Right kidney (tissue), 1 donor: ENCODE measurements at regions not wholly inside any gene's neighbourhood (a gene's known extent, or its start where the extent isn't known, plus 50 kb on each side); places are given as distances from the start of the nearest gene placed in this dataset.

Experiments
- DNase-seq: peaks from one replicate; pipeline ENCODE4 v3.0.0-alpha.2; 2016

GRCh38 chrX:109931677-109932076, 71.2 kb upstream of the TMEM164 start:
- no peak for DNase-seq

- DNase-seq: no peak
These were observed 68.5 kb upstream of the TMEM164 start for GRCh38 chrX:109934434-109934833.

- no peak for DNase-seq
These were observed 68.0 kb upstream of the TMEM164 start for GRCh38 chrX:109934935-109935334.

- no peak for DNase-seq
These were observed 66.8 kb upstream of the TMEM164 start for GRCh38 chrX:109936114-109936513.

GRCh38 chrX:109936598-109936997, 66.3 kb upstream of the TMEM164 start:
- no peak for DNase-seq

- DNase-seq: no peak
These were observed 63.4 kb upstream of the TMEM164 start for GRCh38 chrX:109939498-109939897.

- no peak for DNase-seq
These were observed 62.5 kb upstream of the TMEM164 start for GRCh38 chrX:109940411-109940810.

GRCh38 chrX:109943092-109943739, 59.7 kb upstream of the TMEM164 start:
- DNase-seq: no peak

- no peak for DNase-seq
These were observed 59.2 kb upstream of the TMEM164 start for GRCh38 chrX:109943740-109944092.

GRCh38 chrX:109952050-109952449, 50.9 kb upstream of the TMEM164 start:
- no peak for DNase-seq

GRCh38 chrX:109952985-109953905, 49.7 kb upstream of the TMEM164 start:
- no peak for DNase-seq
